Coronary artery (tissue), 2 donors: ENCODE measurements at regions not wholly inside any gene's neighbourhood (a gene's known extent, or its start where the extent isn't known, plus 50 kb on each side); places are given as distances from the start of the nearest gene placed in this dataset.

Experiments
- DNase-seq: peaks from one replicate; pipeline ENCODE4 v3.0.0-alpha.2; 2017; ENCODE audit warnings: low spot score
- H3K27ac ChIP-seq, 2 donors: fragments of 200-600 bp; sonication (generic); one replicate each; pipeline ENCODE4 v1.5.1; 2016 to 2019
- H3K4me3 ChIP-seq: fragments of 200-600 bp; sonication (generic); 2 replicates; pipeline ENCODE4 v1.5.1; 2016; ENCODE audit warnings: mild to moderate bottlenecking, moderate library complexity
- CTCF ChIP-seq: fragments of 200-600 bp; sonication (generic); IDR thresholded peaks from one replicate; pipeline ENCODE4 v1.5.1; 2019; ENCODE audit warnings: antibody characterized with exemption

- Histone ChIP-seq H3K4me3 (no peak overlapping the region), H3K27ac (no peak overlapping the region)
Observed at GRCh38 chr18:26745288-26746181, 120.0 kb downstream of the AQP4 start.

GRCh38 chr18:26741758-26742157 lies 123.7 kb downstream of the AQP4 start:
- Histone ChIP-seq H3K4me3 (no peak overlapping the region), H3K27ac (no peak overlapping the region)
- no peak for TF ChIP-seq CTCF
- no peak for DNase-seq

More at GRCh38 chr18:26745288-26746181, 120.0 kb downstream of the AQP4 start:
- TF ChIP-seq CTCF, result no peak
- DNase-seq, result no peak

- TF ChIP-seq CTCF, result no peak
- Histone ChIP-seq H3K4me3 (no peak overlapping the region), H3K27ac (no peak overlapping the region)
- DNase-seq, result no peak
Observed at GRCh38 chr18:26741048-26741447, 124.5 kb downstream of the AQP4 start.

DNA sequence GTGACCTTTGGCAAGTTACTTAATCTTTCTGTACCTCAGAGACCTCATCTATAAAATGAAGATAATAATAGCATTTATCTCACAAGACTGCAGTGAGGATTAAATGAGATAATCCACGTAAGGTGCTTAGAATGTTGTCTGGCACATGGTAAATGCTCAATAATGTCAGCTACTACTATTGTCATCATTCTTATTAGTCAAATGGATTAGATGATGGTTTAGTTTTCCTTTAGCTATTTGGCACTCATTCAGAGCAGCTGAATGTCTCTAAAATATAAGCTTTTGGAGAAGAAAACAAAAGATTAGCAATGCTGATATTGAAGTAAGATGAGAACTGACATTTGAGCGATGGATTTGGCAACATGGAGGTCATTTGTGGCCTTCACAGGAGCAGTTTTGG lies 125.1 kb downstream of the AQP4 start:
- TF ChIP-seq CTCF, result no peak
- Histone ChIP-seq H3K4me3 (no peak overlapping the region), H3K27ac (no peak overlapping the region)
- no peak for DNase-seq

DNA sequence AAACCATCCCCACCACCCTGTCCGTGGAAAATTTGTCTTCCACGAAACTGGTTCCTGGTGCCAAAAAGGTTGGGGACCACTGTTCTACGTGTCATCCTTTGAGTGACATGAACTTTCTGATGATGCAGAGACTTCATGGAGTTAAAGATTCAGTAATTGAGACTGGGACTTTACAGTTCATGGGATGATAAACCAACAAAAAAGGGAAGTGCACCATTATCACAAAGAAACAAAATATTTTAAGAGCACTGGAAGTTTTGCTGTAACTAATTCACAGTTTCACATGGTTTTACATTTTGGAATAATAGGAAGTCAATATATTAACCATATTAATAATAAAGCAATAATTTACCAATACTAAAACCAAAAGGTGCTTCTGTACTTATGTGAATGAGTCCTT lies 126.8 kb downstream of the AQP4 start:
- TF ChIP-seq CTCF, result no peak
- no peak overlapping the region for H3K4me3 ChIP-seq
- DNase-seq, result no peak
- no peak overlapping the region for H3K27ac ChIP-seq

GRCh38 chr18:26736301-26736700 lies 129.2 kb downstream of the AQP4 start:
- Histone ChIP-seq H3K4me3 (no peak overlapping the region), H3K27ac (no peak overlapping the region)
- TF ChIP-seq CTCF, result no peak
- DNase-seq, result no peak

DNA sequence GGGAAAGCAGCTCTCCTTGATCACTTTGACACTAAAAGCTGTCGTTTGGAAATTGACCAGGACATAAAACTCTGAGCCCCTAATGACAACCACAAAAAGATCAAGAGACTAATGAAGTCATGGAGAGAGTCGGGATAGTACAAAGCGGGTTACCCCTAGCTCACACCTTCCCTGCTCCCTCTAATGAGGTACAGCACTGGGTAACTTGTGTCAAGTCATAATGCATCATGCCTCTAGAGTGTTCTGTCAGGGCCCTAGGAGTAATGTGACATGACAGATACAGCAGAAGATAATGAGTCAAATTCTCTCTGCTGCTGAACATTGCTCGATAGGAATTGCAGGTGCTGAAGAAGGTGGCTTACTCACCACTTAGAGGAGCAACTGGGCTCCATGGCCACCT lies 130.7 kb downstream of the AQP4 start:
- Histone ChIP-seq H3K27ac (no peak overlapping the region), H3K4me3 (no peak overlapping the region)
- DNase-seq, result no peak
- no peak for TF ChIP-seq CTCF
